ENCODE measurements at regions not wholly inside any gene's neighbourhood (a gene's known extent, or its start where the extent isn't known, plus 50 kb on each side); places are given as distances from the start of the nearest gene placed in this dataset.

- Mint-ChIP-seq H3K9me3 (ENCODE audit: unreplicated experiment) (no peaks in the 10 kb centered on the region), H3K27me3 (ENCODE audit: insufficient read depth, unreplicated experiment) (no peaks in the 10 kb centered on the region), H3K27ac (ENCODE audit: unreplicated experiment) (no peak overlapping the region), H3K36me3 (ENCODE audit: insufficient read depth, unreplicated experiment) (no peaks in the 10 kb centered on the region), H3K4me3 (ENCODE audit: unreplicated experiment) (no peak overlapping the region), H3K4me1 (ENCODE audit: low read depth, unreplicated experiment) (peaks cover 14% of the 10 kb centered on the region)
- H3K4me1 ChIP-seq, result no peaks in the 10 kb centered on the region
- no peak for DNase-seq
- BruUV-seq (replicated peaks), result no TSS peak
- no peaks in the 10 kb centered on the region for H3K27me3 ChIP-seq (replicated peaks; ENCODE audit: control insufficient read depth, insufficient read depth, low read length)
- H3K9me3 ChIP-seq, result no peaks in the 10 kb centered on the region
- H3K4me3 ChIP-seq (ENCODE audit: low read depth, low read length), result no peak overlapping the region
- H3K36me3 ChIP-seq (ENCODE audit: control insufficient read depth, insufficient read depth, low read length), result no peaks in the 10 kb centered on the region
- POLR2A ChIA-PET, result no interaction called here
- CTCF ChIA-PET, result no interaction called here
- no peak for TF ChIP-seq CTCF (IDR thresholded peaks at IDR 0.05; ENCODE audit: insufficient read depth in 1 of 2, low read depth in 1 of 2, low read length in 1 of 2, severe bottlenecking in 1 of 2, unreplicated experiment in 1 of 2)
- intact Hi-C loops (cut with micrococcal nuclease; ENCODE audit: unreplicated experiment), result no loop called here
These were observed 53.9 kb upstream of the NUDT4 start for GRCh38 chr12:93323625-93324329.

GRCh38 chr12:93325855-93326254, 51.9 kb upstream of the NUDT4 start:
- Mint-ChIP-seq H3K4me1 (ENCODE audit: low read depth, unreplicated experiment) (peaks cover 7% of the 10 kb centered on the region), H3K4me3 (ENCODE audit: unreplicated experiment) (no peak overlapping the region), H3K27ac (ENCODE audit: unreplicated experiment) (no peak overlapping the region), H3K9me3 (ENCODE audit: unreplicated experiment) (no peaks in the 10 kb centered on the region), H3K36me3 (ENCODE audit: insufficient read depth, unreplicated experiment) (no peaks in the 10 kb centered on the region), H3K27me3 (ENCODE audit: insufficient read depth, unreplicated experiment) (no peaks in the 10 kb centered on the region)
- CTCF ChIA-PET, result no interaction called here
- TF ChIP-seq CTCF (IDR thresholded peaks at IDR 0.05; ENCODE audit: insufficient read depth in 1 of 2, low read depth in 1 of 2, low read length in 1 of 2, severe bottlenecking in 1 of 2, unreplicated experiment in 1 of 2), result no peak
- POLR2A ChIA-PET, result no interaction called here
- no TSS peak for BruUV-seq (replicated peaks)
- H3K9me3 ChIP-seq, result no peaks in the 10 kb centered on the region
- no peak for DNase-seq
- no peak overlapping the region for H3K4me3 ChIP-seq (ENCODE audit: low read depth, low read length)
- H3K36me3 ChIP-seq (ENCODE audit: control insufficient read depth, insufficient read depth, low read length), result no peaks in the 10 kb centered on the region
- H3K27me3 ChIP-seq (replicated peaks; ENCODE audit: control insufficient read depth, insufficient read depth, low read length), result no peaks in the 10 kb centered on the region
- intact Hi-C loops (cut with micrococcal nuclease; ENCODE audit: unreplicated experiment), result no loop called here
- no peaks in the 10 kb centered on the region for H3K4me1 ChIP-seq

All from Caco-2 (cell line).